ENCODE measurements at regions not wholly inside any gene's neighbourhood (a gene's known extent, or its start where the extent isn't known, plus 50 kb on each side); places are given as distances from the start of the nearest gene placed in this dataset.

DNA sequence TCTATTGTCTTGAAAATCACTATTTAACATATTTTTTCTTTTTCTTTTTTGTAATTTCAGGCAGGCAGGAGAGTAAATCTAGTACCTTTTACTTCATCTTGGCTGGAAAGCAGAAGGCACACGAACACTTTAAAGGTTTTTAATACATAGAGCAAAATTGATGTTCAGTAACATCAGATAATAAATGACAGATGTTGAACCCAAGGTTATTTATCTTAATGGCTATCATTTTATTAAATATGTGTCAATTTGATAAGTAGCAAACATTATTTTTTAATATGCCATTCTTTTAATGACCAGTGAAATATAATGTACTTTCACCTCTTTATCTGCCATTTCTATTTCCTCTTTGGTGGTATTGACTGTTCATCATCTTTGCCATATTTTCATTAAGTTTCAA, 381.2 kb downstream of the ARHGEF28 start:
- TF ChIP-seq POLR2AphosphoS5 (IDR thresholded peaks at IDR 0.05; ENCODE audit: low read depth, low read length) = no peak
- no peak for TF ChIP-seq EZH2 (IDR thresholded peaks at IDR 0.05; ENCODE audit: low read depth, low read length, severe bottlenecking)
- no peak for TF ChIP-seq HDAC2 (IDR thresholded peaks at IDR 0.05; ENCODE audit: borderline replicate concordance in 1 of 2, low read depth in 2 of 2, low read length in 2 of 2)
- TF ChIP-seq, protein P1, sequence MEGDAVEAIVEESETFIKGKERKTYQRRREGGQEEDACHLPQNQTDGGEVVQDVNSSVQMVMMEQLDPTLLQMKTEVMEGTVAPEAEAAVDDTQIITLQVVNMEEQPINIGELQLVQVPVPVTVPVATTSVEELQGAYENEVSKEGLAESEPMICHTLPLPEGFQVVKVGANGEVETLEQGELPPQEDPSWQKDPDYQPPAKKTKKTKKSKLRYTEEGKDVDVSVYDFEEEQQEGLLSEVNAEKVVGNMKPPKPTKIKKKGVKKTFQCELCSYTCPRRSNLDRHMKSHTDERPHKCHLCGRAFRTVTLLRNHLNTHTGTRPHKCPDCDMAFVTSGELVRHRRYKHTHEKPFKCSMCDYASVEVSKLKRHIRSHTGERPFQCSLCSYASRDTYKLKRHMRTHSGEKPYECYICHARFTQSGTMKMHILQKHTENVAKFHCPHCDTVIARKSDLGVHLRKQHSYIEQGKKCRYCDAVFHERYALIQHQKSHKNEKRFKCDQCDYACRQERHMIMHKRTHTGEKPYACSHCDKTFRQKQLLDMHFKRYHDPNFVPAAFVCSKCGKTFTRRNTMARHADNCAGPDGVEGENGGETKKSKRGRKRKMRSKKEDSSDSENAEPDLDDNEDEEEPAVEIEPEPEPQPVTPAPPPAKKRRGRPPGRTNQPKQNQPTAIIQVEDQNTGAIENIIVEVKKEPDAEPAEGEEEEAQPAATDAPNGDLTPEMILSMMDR (IDR thresholded peaks at IDR 0.05; ENCODE audit: control extremely low read depth in 1 of 3, insufficient read depth in 1 of 3, low read depth in 1 of 3, low read length in 3 of 3) = no peak
- TF ChIP-seq, protein P2, sequence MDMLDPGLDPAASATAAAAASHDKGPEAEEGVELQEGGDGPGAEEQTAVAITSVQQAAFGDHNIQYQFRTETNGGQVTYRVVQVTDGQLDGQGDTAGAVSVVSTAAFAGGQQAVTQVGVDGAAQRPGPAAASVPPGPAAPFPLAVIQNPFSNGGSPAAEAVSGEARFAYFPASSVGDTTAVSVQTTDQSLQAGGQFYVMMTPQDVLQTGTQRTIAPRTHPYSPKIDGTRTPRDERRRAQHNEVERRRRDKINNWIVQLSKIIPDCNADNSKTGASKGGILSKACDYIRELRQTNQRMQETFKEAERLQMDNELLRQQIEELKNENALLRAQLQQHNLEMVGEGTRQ (IDR thresholded peaks at IDR 0.05; ENCODE audit: low read length) = no peak
- no peak for TF ChIP-seq CEBPB (IDR thresholded peaks at IDR 0.05; ENCODE audit: low read depth, low read length)
- TF ChIP-seq JUND (IDR thresholded peaks at IDR 0.05; ENCODE audit: low read length) = no peak
- TF ChIP-seq POLR2A (IDR thresholded peaks at IDR 0.05; ENCODE audit: control extremely low read depth in 1 of 2, low read depth in 2 of 2, low read length in 2 of 2) = no peak
- TF ChIP-seq FOSL1 (IDR thresholded peaks at IDR 0.05; ENCODE audit: insufficient read depth, low read depth, low read length) = no peak
- no peak for TF ChIP-seq TEAD4 (IDR thresholded peaks at IDR 0.05; ENCODE audit: low read depth, low read length)
- no peak for TF ChIP-seq SIRT6 (IDR thresholded peaks at IDR 0.05; ENCODE audit: low read length)
- TF ChIP-seq SP1 (IDR thresholded peaks at IDR 0.05; ENCODE audit: low read depth, low read length) = no peak
- no peak for TF ChIP-seq CREB1 (IDR thresholded peaks at IDR 0.05)
- TF ChIP-seq JUN (IDR thresholded peaks at IDR 0.05; ENCODE audit: low read depth, low read length) = no peak
